Nephron progenitor cell (in vitro differentiated cells): ENCODE measurements at regions not wholly inside any gene's neighbourhood (a gene's known extent, or its start where the extent isn't known, plus 50 kb on each side); places are given as distances from the start of the nearest gene placed in this dataset.

Source experiments
- DNase-seq: peaks from one replicate; pipeline ENCODE4 v3.0.0; 2021
- H3K27ac Mint-ChIP-seq: 2 replicates; pipeline ENCODE4 v1.8.0; 2021; ENCODE audit warnings: mild to moderate bottlenecking, moderate library complexity, mixed read lengths
- H3K27me3 Mint-ChIP-seq: 2 replicates; pipeline ENCODE4 v1.8.0; 2021; ENCODE audit warnings: mild to moderate bottlenecking, low read depth, mixed read lengths; ENCODE audit not compliant: poor library complexity
- H3K36me3 Mint-ChIP-seq: 2 replicates; pipeline ENCODE4 v1.8.0; 2021; ENCODE audit warnings: low read depth, mixed read lengths
- H3K4me1 Mint-ChIP-seq: 2 replicates; pipeline ENCODE4 v1.8.0; 2021; ENCODE audit warnings: mixed read lengths
- H3K4me3 Mint-ChIP-seq: 2 replicates; pipeline ENCODE4 v1.8.0; 2021; ENCODE audit warnings: mild to moderate bottlenecking, moderate library complexity, mixed read lengths
- H3K9me3 Mint-ChIP-seq: 2 replicates; pipeline ENCODE4 v1.8.0; 2021; ENCODE audit warnings: mild to moderate bottlenecking, moderate library complexity, mixed read lengths
- CTCF ChIP-seq: fragments of 200-600 bp; sonication (generic); IDR thresholded peaks from 2 replicates; pipeline ENCODE4 v1.5.0; 2021; ENCODE audit warnings: antibody characterized with exemption

DNA sequence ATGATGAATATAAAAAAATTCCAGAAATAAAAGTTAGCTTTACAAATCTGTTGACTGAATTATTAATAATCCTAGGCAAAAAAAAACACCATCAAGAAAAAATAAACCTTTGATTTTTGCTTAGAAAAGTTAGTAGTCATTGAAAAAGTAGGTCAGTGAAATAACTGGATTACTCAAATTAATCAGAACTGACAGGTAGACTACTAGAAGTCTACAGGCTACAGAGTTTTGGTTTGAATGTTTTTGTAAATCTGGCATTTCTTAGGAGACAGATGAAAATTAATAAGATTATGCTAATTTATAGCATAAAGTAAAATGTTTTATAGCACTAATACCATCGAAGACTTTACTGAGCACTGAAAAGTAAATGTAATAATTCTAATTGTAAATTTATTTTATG lies 511.9 kb downstream of the PTPRC start:
- Mint-ChIP-seq H3K27ac (no peak overlapping the region), H3K9me3 (no peaks in the 10 kb centered on the region), H3K4me1 (peaks cover 5% of the 10 kb centered on the region), H3K36me3 (no peaks in the 10 kb centered on the region), H3K27me3 (no peaks in the 10 kb centered on the region), H3K4me3 (no peak overlapping the region)
- DNase-seq, result no peak
- no peak for TF ChIP-seq CTCF

DNA sequence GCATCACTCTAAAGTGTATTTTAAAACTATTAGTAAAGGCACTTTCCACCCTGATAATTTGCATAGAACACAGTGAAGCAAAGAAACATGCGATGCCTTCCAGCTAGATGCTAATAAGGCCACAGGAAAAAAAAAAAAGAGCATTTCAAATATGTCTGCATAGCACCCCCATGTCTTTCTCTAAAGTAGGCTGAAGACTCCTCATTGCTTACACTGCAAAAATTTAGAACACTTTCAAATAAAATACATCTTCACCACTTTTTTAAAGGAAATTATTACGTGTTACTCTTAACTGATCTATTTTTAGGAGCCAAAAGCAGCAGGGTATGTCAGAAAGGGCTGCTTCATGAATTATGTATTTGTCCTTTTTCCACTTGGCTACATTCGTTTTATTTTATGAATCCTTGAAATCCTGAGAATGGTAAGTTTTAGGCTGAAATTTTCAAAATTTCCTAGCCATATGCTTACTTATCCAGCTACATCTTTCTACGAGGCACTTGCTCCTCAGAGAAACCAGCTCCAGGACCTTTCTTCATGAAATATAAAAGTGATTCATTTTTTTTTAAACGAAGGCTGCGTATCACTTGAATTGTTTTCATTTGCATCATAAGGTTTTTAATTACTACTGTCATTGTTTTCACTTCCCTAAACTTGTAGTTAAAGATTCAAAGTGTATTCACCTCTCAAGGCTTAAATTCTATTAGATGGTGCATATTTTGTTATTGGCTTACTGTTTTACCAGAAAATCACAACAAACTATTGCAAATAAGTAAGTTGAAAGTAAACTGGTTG lies 513.0 kb downstream of the PTPRC start:
- H3K4me3 Mint-ChIP-seq, result no peak overlapping the region
- H3K4me1 Mint-ChIP-seq, result peaks cover 5% of the 10 kb centered on the region
- H3K9me3 Mint-ChIP-seq, result no peaks in the 10 kb centered on the region
- H3K36me3 Mint-ChIP-seq, result no peaks in the 10 kb centered on the region
- no peak for TF ChIP-seq CTCF
- H3K27me3 Mint-ChIP-seq, result no peaks in the 10 kb centered on the region
- H3K27ac Mint-ChIP-seq, result no peak overlapping the region
- no peak for DNase-seq

- Mint-ChIP-seq H3K36me3 (no peaks in the 10 kb centered on the region), H3K4me3 (no peak overlapping the region), H3K4me1 (peaks cover 9% of the 10 kb centered on the region), H3K27ac (no peak overlapping the region), H3K9me3 (no peaks in the 10 kb centered on the region), H3K27me3 (no peaks in the 10 kb centered on the region)
- no peak for TF ChIP-seq CTCF
- DNase-seq, result no peak
Measured at GRCh38 chr1:199152676-199153075, 513.8 kb downstream of the PTPRC start.

GRCh38 chr1:199155166-199156019 lies 516.6 kb downstream of the PTPRC start:
- TF ChIP-seq CTCF, result no peak
- no peak overlapping the region for H3K4me3 Mint-ChIP-seq
- peaks cover 14% of the 10 kb centered on the region for H3K4me1 Mint-ChIP-seq
- H3K9me3 Mint-ChIP-seq, result no peaks in the 10 kb centered on the region
- no peak overlapping the region for H3K27ac Mint-ChIP-seq
- H3K27me3 Mint-ChIP-seq, result no peaks in the 10 kb centered on the region
- H3K36me3 Mint-ChIP-seq, result no peaks in the 10 kb centered on the region
- DNase-seq, result no peak

DNA sequence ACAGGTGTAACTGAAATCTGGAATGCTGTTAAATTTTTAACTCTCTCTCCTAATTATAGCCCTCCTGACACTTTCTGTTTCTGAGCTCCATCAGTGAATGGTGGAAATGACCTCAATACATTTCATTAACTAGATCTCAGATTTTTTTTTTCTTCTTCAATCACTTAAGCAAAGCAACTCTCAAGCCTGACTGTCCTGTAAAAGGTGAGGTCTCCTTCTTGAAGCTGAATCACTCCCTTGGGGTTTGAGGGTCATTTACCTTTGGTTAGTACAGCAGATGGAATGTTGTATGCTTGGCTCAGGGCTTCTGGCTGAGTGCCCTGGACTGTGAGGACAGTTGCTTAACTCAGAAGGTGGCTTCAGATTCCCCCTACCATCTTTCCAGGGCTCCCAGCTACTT lies 518.7 kb downstream of the PTPRC start:
- Mint-ChIP-seq H3K4me3 (no peak overlapping the region), H3K9me3 (no peaks in the 10 kb centered on the region), H3K36me3 (no peaks in the 10 kb centered on the region), H3K27ac (peak overlapping the region; percentile 50), H3K4me1 (peaks cover 12% of the 10 kb centered on the region), H3K27me3 (no peaks in the 10 kb centered on the region)
- DNase-seq, result no peak
- no peak for TF ChIP-seq CTCF
